HG03457 (cell line): ENCODE measurements at regions not wholly inside any gene's neighbourhood (a gene's known extent, or its start where the extent isn't known, plus 50 kb on each side); places are given as distances from the start of the nearest gene placed in this dataset.
"Not testable (repeated sequence)": the region's sequence is repeated elsewhere in the genome, so short reads cannot be mapped to it uniquely, and the experiment has no call there.

Source experiments
- ATAC-seq: cut with Tn5 transposase; IDR thresholded peaks from one replicate; pipeline ENCODE4 v1.9.1; 2021; ENCODE audit warnings: moderate number of reproducible peaks; ENCODE audit not compliant: unreplicated experiment

DNA sequence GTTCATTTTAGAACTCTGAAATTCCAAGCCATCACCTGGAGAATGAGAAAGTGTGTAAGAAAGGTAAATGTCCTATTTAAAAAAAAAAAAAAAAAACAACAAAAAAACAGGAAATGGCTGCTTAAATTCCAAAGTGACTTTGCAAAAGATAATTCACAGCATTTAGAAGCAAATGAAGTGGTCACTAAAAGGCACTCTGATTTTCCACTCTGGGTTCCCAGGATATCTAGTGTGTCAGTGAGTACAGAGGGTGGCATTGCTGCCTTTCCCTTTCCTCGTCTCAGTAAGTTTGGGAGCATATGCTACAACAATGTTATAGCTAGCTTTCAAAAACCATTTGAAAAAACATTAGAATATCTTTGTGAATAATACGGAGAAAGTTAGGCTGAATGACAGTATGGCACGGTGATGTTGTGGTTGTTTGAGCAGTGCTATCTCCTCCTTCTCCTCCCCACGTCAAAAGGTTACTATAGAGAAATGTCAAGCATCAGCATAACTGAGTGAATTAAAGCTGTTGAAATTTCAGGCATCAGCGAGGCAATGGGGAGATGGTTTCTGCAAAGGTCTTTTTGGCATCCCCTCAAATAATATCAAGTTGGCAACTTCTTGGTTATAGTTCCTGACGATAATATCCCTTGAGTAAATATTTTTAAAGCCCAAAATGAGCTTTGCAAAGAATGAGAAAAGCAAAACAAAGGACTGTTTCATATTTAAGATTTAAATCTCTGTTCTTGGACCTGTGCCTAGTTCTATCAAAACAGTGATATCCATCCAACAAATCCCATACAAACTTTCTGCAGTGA, 164.5 kb upstream of the E2F7 start:
- no peak for ATAC-seq

DNA sequence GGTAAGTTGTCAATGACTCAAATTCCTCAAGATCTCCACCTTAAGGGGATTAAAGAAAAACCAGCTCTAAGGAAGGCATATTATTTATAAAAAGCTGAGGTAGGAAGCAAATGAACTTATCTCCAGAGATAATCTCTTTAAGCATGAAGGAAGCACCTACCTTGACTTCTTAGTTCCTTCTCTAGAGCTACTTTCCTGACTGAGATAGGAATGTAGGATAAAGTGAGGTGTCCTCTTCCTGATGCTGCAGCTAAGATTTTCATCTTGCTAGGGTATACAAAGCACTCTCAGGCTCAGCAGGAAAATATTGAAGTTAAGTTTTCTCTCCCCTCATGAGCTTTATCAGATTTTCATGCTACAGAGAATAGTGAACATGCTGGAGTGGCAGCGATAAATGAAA, 163.0 kb upstream of the E2F7 start:
- no peak for ATAC-seq

DNA sequence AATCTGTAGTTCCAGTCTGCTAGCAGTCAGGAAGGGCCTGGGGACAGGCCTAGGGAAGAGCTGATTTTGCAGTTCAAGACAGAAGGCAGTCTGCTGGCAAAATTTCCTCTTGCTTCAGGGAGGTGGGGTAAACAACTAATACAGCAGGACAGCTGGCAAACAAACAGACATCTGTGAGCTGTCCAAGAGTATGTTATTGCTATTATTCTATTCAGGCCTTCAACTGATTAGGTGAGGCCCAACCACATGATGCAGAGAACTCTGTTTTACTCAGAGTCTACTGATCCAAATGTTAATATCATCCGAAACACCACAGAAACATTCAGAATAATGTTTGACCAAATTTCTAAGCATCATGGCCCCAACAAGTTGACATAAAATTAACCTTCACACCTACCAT, 161.0 kb upstream of the E2F7 start:
- no peak for ATAC-seq

DNA sequence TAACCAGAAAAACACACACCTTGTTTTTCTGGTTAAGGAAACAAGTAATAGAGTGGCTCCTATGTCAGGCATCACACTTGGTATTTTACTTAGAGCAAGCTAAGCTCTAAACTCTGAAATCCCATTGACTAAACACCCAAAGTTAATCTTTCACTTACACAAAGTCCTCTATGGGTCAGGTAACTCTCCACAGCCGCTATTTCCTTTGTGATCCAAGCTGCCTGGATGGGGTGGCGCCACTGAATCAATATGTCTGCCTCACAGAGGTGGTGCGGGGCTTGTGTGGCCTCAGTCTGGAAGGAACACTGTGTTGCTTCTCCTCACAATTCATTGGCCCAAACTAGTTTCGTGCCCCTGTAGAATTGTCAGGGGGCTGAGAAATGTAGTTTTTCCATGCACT, 160.0 kb upstream of the E2F7 start:
- no peak for ATAC-seq

DNA sequence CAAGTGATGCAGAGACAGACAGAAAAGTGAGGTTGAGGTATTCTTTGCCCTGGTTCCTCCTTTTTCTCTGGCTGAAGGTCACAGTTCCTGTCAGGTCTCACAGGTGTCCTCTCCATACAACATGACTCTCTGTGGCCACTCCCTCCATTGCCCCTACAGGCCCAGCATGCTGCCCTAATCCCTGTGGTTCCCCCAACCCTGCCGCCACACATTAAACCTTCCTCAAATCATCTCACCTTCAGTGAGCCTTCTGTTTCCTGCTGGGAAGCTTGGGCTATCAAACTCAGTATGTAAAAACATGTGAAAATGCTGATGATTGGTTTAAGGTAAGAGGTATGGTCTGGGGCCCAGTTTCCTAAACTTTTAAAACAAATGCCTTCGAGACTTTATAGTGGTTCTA, 159.0 kb upstream of the E2F7 start:
- ATAC-seq, result no peak

DNA sequence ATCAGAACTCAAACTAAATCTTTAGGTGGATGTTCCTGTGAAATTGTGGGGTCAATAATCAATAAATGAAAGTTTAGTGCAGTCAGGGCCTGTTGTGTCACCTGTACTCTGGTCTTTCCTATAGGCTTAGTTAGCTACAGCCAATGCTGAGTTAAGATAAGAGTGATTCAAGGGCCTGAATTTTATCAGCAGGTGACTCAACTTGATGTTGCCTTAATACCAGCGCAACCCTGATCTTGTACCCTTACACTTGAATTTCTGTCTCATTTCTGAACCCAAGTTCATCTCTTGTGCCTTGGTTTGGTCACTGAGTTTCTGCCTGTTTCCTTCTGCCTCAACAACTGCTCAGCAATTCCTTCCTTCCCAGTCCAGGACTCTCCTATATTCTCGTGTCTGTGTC, 157.0 kb upstream of the E2F7 start:
- ATAC-seq, result no peak

DNA sequence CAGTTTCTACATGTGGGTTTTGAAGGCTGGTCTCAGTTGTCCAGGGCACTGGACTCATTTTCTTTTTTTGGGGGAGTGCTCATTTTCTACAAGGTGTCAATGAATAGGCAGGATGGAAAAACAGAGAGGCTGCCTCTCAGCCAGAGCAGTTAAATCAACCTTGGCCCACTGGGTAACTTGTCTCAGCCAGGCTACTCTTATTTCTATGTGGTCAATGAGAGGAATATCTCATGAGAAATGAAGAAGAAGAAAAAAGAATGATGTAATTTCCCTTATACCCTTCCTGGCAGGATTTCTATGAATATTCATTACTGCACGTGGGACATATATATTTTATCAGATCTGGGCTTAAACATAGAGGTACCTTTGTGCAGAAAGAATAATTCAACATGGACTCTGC, 155.2 kb upstream of the E2F7 start:
- no peak for ATAC-seq

DNA sequence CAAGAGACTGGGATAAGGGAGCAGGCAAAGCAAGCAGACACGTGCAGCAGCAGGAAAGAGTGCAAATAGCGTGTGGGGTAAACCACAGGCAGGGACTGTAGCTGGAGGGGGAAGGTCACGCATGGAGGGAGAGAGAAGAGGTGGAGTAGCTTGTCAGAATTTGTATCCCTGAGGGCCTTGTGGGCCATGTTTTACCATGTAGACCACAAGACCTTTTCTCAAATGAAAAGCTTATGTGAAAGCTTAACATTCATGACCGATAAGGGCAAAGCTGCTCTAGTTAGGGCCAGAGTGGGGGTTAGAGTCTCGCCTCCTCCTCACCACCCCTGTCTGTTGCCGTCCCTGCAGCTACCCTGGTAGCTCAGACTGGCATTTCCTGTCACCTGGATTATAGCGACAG, 152.9 kb upstream of the E2F7 start:
- ATAC-seq, result peak; percentile 69

DNA sequence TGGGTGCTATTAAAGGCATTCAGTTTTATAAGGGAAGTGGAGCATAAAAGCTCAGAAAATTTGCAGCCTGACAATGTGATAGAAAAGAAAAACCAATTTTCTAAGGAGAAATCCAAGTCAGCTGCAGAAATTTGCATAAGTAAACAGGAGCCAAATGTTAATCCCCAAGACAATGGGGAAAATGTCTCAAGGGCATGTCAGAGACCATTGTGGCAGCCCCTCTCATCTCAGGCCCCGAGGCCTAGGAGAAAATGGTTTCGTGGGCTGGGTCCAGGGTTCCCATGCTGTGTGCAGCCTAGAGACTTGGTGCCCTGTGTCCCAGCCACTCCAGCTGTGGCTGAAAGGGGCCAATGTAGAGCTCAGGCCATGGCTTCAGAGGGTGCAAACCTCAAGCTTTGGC, 150.8 kb upstream of the E2F7 start:
- not testable (repeated sequence) for ATAC-seq

DNA sequence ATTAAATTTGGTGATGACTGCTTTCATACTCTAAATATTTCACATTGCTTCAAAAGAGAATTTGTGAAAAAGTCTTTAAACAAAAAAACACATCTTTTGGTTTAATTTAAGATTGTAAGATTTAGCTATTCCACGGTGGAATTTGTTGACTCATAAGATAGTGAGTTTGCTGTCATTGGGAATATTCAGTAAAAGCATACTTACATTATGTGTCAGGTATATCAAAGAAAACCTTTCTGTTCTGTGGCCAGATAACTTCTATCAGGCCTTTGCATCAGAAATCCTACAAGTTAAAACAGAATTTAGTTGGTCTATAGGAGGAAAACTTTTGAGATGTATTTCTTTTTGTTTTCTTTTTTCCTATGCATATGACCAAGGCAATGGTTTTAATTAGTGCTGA, 148.8 kb upstream of the E2F7 start:
- ATAC-seq, result no peak

DNA sequence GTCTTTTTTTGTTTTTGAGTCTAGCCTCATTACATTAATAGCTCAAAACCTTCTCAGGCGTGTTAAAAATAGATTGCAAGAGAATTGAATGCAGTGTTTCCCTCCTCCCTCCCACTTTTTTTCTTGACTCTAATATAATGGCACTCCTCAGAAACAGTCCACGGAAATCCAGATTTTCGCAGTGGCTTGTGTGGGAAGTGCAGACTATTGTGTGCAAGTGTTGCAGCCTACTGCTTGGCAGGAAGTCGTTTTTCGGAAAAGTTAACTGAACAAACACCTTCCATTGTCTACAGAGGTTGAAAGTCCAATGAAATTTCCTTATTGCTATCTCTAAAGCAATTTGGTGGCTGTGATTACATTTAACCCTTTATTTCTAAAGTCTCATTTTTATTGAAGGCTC, 147.9 kb upstream of the E2F7 start:
- no peak for ATAC-seq

DNA sequence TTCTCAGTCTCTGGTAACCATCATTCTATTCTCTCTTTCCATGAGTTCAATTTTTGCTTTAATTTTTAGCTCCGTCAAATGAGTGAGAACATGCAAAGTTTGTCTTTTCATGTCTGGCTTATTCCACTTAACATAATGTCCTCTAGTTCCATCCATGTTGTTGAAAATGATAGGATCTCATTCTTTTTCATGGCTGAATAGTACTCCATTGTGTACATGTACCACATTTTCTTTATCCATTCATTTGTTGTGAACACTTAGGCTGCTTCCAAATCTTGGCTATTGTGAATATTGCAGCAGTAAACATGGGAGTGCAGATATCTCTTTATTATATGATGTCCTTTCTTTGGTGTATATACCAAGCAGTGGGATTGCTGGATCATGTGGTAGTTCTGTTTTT, 145.4 kb upstream of the E2F7 start:
- no peak for ATAC-seq

DNA sequence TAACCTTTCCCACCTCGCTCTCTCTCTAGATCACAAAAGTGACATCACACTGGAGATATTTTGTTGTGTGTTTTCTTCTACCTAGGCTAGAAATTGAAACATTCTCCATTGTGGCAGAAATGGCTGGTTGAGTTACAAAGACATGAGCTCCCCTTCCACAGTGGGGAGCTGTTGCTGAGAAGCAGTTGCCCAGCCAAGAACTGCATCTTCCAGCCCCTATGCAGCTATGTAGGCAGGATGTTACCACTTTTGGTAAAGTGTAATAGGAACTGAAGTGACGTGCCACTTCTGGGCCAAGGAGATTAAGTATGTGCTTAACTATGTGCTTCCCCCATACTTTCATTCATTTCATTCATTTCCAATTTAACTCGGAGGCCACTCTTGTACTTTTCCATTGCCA, 138.7 kb upstream of the E2F7 start:
- ATAC-seq, result no peak

DNA sequence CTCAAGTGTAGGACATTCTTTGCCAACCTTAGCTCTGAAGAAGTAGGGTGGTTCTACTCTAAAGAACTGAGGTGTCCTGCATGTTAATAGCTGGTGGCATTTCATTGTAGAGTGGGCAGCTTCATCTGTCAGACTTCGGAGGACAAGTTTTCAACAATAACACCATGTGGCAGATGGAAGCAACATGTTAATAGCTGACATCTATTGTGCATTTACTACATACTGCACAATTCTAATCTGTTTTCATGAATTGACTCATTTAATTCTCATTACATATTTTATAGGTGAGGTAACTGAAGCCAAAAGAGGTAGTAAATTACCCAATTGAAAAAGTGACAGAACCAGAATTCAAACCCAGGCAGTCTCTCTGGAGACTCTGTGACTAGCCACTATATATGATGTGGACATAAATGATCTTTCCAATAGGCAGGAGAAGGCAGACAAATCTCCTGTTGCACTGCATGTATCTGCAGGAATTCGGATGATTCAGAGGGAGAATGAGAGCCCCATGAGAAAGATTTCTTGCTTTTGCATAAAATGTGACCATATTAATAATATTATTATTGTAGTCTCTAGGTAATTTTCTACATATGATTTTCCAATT, 137.2 kb upstream of the E2F7 start:
- no peak for ATAC-seq

DNA sequence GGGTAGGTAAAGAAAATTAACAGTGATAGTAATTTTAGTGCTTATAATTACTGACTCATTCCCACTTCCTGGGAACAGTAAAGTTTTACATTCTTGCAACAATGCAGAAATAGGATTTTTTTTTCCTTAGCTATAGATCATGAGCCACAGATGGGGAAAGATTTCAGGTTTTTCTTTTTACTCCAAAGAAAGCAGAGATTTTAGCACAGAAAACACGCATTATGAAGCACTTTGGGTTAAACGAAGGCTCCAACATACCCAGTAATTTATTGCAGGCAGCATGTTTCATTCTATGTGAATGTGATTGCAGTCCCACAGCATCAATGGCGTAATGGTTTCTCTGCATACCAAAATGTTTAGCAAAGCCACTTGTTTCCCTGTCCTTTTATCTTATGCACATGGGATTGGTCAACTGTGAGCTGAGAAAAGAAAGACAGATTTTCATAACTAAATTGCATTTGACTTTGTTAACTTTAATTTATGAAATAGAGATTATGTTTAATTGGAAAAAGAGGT, 124.6 kb upstream of the E2F7 start:
- ATAC-seq, result no peak

DNA sequence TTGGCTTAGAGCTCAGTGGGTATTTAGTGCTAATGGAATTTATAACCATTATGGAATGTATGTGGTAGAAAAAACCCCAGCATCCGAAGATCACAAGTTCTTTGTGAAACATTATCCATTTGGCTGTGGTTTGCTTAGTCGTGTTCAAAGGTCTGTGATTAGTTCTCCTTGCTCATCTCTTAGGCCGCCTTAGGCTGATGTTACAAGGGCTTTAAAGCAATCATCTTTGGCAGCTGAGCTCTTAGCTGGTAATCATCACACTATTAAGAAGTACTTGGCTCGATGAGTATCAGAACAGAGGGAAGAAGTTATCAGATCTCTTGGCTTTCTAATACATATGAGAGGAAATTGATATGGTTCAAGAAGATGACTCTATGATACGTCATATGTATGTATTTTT, 124.1 kb upstream of the E2F7 start:
- ATAC-seq, result no peak

DNA sequence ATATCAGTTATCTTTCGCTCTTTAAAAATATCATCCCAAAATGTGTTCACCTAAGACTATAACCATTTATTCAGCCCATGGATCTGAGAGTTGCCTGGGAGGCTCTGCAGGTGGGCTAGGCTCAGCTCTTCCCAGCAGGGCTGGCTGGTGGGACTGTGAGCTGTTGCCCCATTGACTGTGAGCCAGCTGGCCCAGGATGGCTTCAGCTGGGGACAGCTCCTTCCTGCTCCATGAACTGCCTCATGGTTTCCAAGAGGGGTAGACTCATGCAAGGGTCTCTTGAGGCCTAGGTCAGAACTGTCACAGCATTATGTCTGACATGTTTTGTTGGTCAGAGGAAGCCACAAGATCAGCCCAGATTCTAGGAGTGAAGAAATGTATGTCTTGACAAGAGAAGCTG, 114.1 kb upstream of the E2F7 start:
- no peak for ATAC-seq

DNA sequence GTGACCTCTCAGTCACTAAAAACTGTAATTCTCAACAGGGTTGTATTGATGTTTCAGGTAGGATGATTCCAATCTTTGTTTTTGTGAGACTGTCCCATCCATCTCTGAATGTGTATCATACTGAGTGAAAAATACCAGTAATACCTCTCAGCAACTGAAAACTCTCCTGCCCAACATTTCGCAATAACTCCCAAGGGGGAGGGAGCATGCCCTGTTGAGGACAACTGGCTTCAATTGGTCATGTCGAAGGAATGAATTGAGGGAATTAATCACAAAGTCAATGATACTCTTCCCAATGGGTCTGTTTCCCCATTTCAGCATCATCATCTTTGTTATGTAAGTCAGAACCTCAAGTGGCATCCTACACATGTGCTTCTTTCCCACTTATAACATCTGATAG, 102.4 kb upstream of the E2F7 start:
- no peak for ATAC-seq

DNA sequence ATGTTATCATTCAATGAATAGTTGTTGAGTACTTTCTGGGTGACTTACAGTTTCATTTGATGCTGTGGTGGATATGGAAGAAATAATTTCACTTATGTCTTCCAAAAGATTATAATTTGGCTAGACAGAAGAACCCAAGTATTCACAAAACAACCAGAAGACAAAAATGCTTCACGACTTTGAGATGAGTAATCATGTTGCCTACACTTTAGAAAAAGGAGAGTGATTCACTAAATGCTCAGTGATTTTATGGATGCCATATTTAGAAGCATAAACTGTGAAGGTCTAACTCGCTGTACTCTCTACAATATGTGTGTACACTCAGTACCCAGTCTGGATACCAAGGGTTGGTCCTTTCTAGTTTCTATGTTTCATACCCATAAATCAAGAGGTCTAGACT, 101.3 kb upstream of the E2F7 start:
- ATAC-seq, result no peak

DNA sequence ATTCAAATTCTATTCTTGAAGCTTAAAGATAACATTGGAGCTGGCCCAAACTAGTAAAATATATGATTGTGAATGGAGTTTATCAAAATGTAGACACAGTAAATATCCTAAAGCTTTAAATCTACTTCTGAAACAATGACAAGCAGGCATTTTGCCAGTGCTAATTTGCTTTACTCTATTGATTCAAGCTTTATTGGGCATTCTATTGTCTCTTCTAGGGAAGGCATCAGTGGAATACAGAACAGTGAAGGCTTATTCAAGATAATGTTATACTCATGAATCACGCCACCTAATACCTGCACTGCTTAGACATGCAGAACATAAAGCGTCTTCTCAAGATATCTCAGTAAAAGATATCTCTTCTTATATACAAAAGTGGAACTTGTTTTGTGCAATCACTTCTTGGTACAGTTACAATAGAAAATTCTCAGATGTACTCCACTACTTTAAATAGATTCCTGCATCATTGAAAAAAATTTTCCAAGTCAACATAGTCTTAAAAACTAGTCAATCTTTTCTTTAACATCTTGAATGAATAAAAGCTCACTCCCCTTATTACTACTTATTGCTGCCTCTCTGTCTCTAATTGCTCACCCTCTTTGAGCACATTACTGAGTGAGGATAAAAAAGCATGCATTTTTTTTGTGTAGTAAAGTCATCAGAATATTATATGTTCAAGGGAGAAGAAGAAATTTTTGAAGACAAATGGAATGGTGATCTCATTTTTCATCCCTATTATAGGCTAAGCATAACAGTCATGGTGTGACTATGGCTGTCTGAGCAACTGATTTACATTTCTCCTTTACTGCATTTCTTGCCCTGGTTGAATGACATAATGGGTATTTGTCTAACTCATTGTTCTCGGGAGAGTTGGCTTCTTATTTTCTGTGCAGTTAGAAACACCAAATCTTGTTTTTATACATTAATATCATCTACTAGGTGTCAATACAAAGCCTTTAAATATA, 98.0 kb upstream of the E2F7 start:
- no peak for ATAC-seq

DNA sequence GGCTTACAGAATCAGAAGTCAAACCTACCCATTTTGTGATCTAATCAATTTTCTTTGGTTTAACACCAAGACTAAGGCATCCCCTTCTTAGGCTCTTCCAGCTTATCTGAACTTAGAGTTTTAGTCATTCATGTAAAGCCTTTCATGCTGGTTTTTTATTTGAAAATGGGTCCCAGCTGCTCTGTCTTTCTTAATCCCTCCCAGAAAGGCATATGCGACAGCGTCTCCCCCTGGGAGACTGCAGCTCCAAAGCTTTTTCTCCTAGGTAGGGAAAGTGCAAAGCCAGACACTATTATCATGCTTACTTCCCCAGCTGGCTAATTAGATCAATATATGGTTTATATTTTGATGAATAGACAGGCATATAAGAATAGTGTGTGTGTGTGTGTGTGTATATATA, 96.6 kb upstream of the E2F7 start:
- ATAC-seq, result no peak

DNA sequence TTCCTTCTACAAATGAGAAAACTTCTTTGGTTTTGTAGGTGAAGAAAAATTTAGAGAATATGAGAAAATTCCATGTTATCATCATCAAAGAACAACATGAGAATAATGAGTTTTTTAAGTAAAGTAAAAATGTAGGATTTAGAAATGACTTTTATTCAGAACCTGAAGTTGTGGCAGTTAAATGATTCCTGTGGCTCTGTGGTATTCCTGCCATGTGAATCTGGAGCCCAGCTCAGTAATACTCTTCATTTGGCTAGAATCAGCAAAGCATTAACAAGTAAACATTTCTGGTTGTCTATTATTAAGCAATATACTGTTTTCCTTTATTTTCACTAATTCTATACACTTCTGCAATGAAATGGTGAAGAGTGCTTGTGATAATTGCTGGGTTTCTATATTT, 95.6 kb upstream of the E2F7 start:
- ATAC-seq, result no peak
